ACC112 (cell line): ENCODE measurements at regions not wholly inside any gene's neighbourhood (a gene's known extent, or its start where the extent isn't known, plus 50 kb on each side); places are given as distances from the start of the nearest gene placed in this dataset.
A peak's percentile ranks its signal among the peaks of the same experiment; 100 is the strongest.

Experiments used
- H2AFZ ChIP-seq: fragments of 200-600 bp; sonication (generic); one replicate; pipeline ENCODE4 v1.6.0; 2017; ENCODE audit warnings: antibody characterized with exemption, low read length; ENCODE audit not compliant: unreplicated experiment
- H3K27ac ChIP-seq: fragments of 200-600 bp; sonication (generic); 2 replicates; pipeline ENCODE4 v1.5.1; 2014; ENCODE audit warnings: low read depth, mild to moderate bottlenecking, antibody characterized with exemption, low read length, moderate library complexity
- H3K27me3 ChIP-seq: fragments of 200-600 bp; sonication (generic); 2 replicates; pipeline ENCODE4 v1.6.1; 2014; ENCODE audit warnings: mild to moderate bottlenecking, antibody characterized with exemption, low read length, moderate library complexity, mixed read lengths; ENCODE audit not compliant: insufficient read depth
- H3K36me3 ChIP-seq: fragments of 200-600 bp; sonication (generic); 2 replicates; pipeline ENCODE4 v1.6.1; 2016; ENCODE audit warnings: mild to moderate bottlenecking, antibody characterized with exemption, low read length, moderate library complexity, mixed read lengths; ENCODE audit not compliant: insufficient read depth
- H3K4me1 ChIP-seq: fragments of 200-600 bp; sonication (generic); one replicate; pipeline ENCODE4 v1.6.1; 2016; ENCODE audit warnings: low read length, mixed read lengths; ENCODE audit not compliant: insufficient read depth, unreplicated experiment, control insufficient read depth
- H3K4me3 ChIP-seq: fragments of 200-600 bp; sonication (generic); 2 replicates; pipeline ENCODE4 v1.5.1; 2014; ENCODE audit warnings: mild to moderate bottlenecking, low read depth, low read length
- H3K79me2 ChIP-seq: fragments of 200-600 bp; sonication (generic); one replicate; pipeline ENCODE4 v1.6.0; 2016; ENCODE audit warnings: low read length; ENCODE audit not compliant: control insufficient read depth, unreplicated experiment, insufficient read depth

DNA sequence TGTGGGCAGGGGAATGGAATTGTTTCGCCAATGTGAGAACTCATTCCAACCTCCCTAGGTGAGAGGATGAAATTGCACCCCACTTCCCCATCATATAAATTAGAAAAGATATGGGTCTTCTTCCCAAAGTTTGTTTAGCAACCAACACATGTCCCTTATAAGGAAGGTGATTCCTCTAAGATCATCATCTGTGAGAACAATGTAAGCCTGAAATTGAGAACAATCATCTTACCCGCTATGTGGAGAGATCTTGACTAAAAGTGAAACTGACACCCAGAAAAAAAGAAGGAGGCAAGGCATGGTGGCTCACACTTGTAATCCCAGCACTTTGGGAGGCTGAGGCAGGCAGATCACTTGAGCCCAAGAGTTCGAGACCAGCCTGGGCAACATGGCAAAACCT is 173.2 kb upstream of the HMGA2 start:
- peaks cover 57% of the 10 kb centered on the region for H3K4me1 ChIP-seq

GRCh38 chr12:65653321-65653720 is 171.0 kb upstream of the HMGA2 start:
- Histone ChIP-seq H3K4me1 (peaks cover 65% of the 10 kb centered on the region), H3K27me3 (no peaks in the 10 kb centered on the region), H3K4me3 (no peak overlapping the region), H3K36me3 (no peaks in the 10 kb centered on the region), H3K79me2 (peaks cover 3% of the 10 kb centered on the region), H2AFZ (no peak overlapping the region), H3K27ac (peak overlapping the region; percentile 98)

More for the DNA sequence above, 173.2 kb upstream of the HMGA2 start:
- H3K27me3 ChIP-seq: no peaks in the 10 kb centered on the region
- no peaks in the 10 kb centered on the region for H3K36me3 ChIP-seq
- no peak overlapping the region for H2AFZ ChIP-seq
- H3K4me3 ChIP-seq: no peak overlapping the region
- H3K79me2 ChIP-seq: peaks cover 4% of the 10 kb centered on the region
- peak overlapping the region; percentile 100 for H3K27ac ChIP-seq

GRCh38 chr12:65653946-65654629 is 170.2 kb upstream of the HMGA2 start:
- H3K36me3 ChIP-seq: no peaks in the 10 kb centered on the region
- no peak overlapping the region for H2AFZ ChIP-seq
- peak overlapping the region; percentile 98 for H3K27ac ChIP-seq
- peaks cover 3% of the 10 kb centered on the region for H3K79me2 ChIP-seq
- H3K27me3 ChIP-seq: no peaks in the 10 kb centered on the region
- no peak overlapping the region for H3K4me3 ChIP-seq
- H3K4me1 ChIP-seq: peaks cover 62% of the 10 kb centered on the region

DNA sequence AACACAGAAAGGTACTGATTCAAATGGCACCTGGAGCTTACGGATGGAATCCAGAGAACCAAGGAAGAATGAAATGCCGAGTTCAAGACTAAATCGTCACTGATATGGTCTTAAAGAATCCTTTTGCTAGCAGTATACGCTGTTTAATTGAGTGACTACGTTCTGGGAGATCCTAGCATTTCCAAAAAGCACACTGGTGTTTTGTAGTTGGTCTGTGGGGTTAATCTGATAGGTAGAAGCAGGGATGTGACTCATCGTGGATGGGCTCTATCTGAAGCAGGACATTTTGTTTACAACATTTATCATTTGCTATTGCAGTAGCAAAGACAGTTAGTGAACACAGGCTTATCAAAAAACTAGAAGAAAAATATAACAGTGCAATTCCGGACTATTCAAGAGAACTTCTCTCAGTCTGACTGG is 169.2 kb upstream of the HMGA2 start:
- Histone ChIP-seq H3K27ac (peak overlapping the region; percentile 98), H2AFZ (no peak overlapping the region)

GRCh38 chr12:65656156-65656882 is 168.0 kb upstream of the HMGA2 start:
- H3K27ac ChIP-seq: peak overlapping the region; percentile 98
- peaks cover 3% of the 10 kb centered on the region for H3K79me2 ChIP-seq
- no peaks in the 10 kb centered on the region for H3K27me3 ChIP-seq
- H3K4me1 ChIP-seq: peaks cover 48% of the 10 kb centered on the region
- H3K36me3 ChIP-seq: no peaks in the 10 kb centered on the region
- H3K4me3 ChIP-seq: no peak overlapping the region
- H2AFZ ChIP-seq: no peak overlapping the region

More for the DNA sequence above, 169.2 kb upstream of the HMGA2 start:
- H3K36me3 ChIP-seq: no peaks in the 10 kb centered on the region
- H3K79me2 ChIP-seq: peaks cover 3% of the 10 kb centered on the region
- peak overlapping the region; percentile 22; the same call in 1 of the 2 replicates for H3K4me3 ChIP-seq
- H3K27me3 ChIP-seq: no peaks in the 10 kb centered on the region
- peaks cover 52% of the 10 kb centered on the region for H3K4me1 ChIP-seq

GRCh38 chr12:65656891-65657351 is 167.4 kb upstream of the HMGA2 start:
- Histone ChIP-seq H2AFZ (no peak overlapping the region), H3K27me3 (no peaks in the 10 kb centered on the region), H3K4me3 (no peak overlapping the region), H3K79me2 (peaks cover 3% of the 10 kb centered on the region), H3K27ac (peak overlapping the region; percentile 98), H3K4me1 (peaks cover 48% of the 10 kb centered on the region), H3K36me3 (no peaks in the 10 kb centered on the region)

GRCh38 chr12:65657635-65658034 is 166.6 kb upstream of the HMGA2 start:
- H3K4me1 ChIP-seq: peaks cover 48% of the 10 kb centered on the region

DNA sequence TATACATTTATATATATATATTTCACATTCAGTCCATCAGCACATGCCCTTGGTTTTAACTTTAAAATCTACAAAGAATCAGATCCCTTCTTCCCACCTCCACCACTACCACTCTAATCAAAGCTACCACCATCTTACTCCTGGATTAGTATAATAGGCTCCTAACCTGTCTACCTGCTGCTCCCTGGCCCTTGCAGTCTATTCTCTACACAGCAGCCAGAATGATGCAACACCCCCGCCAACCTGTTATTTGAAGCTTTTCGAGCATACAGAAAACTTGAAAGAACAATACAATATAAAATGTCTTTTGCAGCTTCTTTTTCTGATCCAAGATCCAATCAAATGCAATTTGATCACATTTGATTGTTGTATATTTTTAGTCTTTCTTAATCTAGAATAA is 165.9 kb upstream of the HMGA2 start:
- peaks cover 3% of the 10 kb centered on the region for H3K79me2 ChIP-seq
- H2AFZ ChIP-seq: no peak overlapping the region
- no peaks in the 10 kb centered on the region for H3K36me3 ChIP-seq
- H3K4me1 ChIP-seq: peaks cover 45% of the 10 kb centered on the region
- H3K27ac ChIP-seq: peak overlapping the region; percentile 98
- no peak overlapping the region for H3K4me3 ChIP-seq
- no peaks in the 10 kb centered on the region for H3K27me3 ChIP-seq

More at GRCh38 chr12:65657635-65658034, 166.6 kb upstream of the HMGA2 start:
- peak overlapping the region; percentile 98 for H3K27ac ChIP-seq
- H3K27me3 ChIP-seq: no peaks in the 10 kb centered on the region
- peaks cover 3% of the 10 kb centered on the region for H3K79me2 ChIP-seq
- H2AFZ ChIP-seq: no peak overlapping the region
- H3K36me3 ChIP-seq: no peaks in the 10 kb centered on the region
- H3K4me3 ChIP-seq: no peak overlapping the region; the same call in 1 of the 2 replicates

GRCh38 chr12:65659681-65660080 is 164.6 kb upstream of the HMGA2 start:
- Histone ChIP-seq H3K4me3 (no peak overlapping the region), H2AFZ (no peak overlapping the region), H3K27me3 (no peaks in the 10 kb centered on the region), H3K79me2 (no peaks in the 10 kb centered on the region), H3K4me1 (peaks cover 32% of the 10 kb centered on the region), H3K27ac (no peak overlapping the region), H3K36me3 (no peaks in the 10 kb centered on the region)

GRCh38 chr12:65660096-65660495 is 164.2 kb upstream of the HMGA2 start:
- Histone ChIP-seq H3K79me2 (no peaks in the 10 kb centered on the region), H3K27ac (no peak overlapping the region), H3K4me3 (no peak overlapping the region), H2AFZ (no peak overlapping the region), H3K36me3 (no peaks in the 10 kb centered on the region), H3K4me1 (peaks cover 28% of the 10 kb centered on the region), H3K27me3 (no peaks in the 10 kb centered on the region)

DNA sequence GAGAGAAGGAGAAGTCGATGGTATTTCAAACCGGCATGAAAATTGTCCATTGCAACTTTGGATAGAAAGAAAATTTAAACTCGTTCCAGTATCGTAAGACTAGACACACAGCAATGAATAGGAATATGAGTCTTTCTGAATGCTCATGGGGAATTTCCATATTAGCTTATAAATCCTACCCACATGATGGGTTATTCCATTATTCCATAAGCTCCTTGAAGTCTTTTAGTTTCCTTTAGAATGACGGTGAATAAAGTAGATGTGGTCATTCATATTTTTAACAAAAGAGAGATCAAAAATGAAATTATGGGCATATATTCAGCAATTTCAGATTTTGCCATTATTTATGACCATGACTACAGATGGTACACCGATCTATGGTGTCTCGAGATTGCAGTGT is 163.4 kb upstream of the HMGA2 start:
- no peak overlapping the region for H2AFZ ChIP-seq
- no peak overlapping the region for H3K27ac ChIP-seq
- H3K27me3 ChIP-seq: no peaks in the 10 kb centered on the region
- no peaks in the 10 kb centered on the region for H3K79me2 ChIP-seq
- H3K36me3 ChIP-seq: no peaks in the 10 kb centered on the region
- peaks cover 21% of the 10 kb centered on the region for H3K4me1 ChIP-seq
- H3K4me3 ChIP-seq: no peak overlapping the region
